Naive thymus-derived CD4-positive, alpha-beta T cell (primary cell): ENCODE measurements at regions not wholly inside any gene's neighbourhood (a gene's known extent, or its start where the extent isn't known, plus 50 kb on each side); places are given as distances from the start of the nearest gene placed in this dataset.

Experiments
- ATAC-seq: fragments of 150-1000 bp; cut with Tn5 transposase; 2 replicates; pipeline ENCODE4 v1.10.0; 2021; ENCODE audit warnings: mild to moderate bottlenecking, moderate library complexity
- CTCF ChIA-PET: fragments of 350-600 bp; sonication (Branson Sonifier 250); formaldehyde crosslinking; loops from one replicate; lab custom pipeline; 2021; ENCODE audit warnings: antibody characterized with exemption; lab: Charles Lee
- POLR2A ChIA-PET: fragments of 350-600 bp; sonication (Branson Sonifier 250); formaldehyde crosslinking; loops from one replicate; lab custom pipeline; 2021; ENCODE audit warnings: antibody characterized with exemption, inconsistent platforms; lab: Charles Lee
- DNase-seq, 9 donors: peaks; one replicate each; pipeline versions ENCODE4 v3.0.0 to v3.0.0-alpha.2; 2020 to 2022; ENCODE audit warnings: mixed read lengths in 1 of 9
- H3K27ac ChIP-seq: one replicate; pipeline ENCODE4 v1.7.0; 2013; ENCODE audit warnings: mild to moderate bottlenecking, low read depth, low read length, moderate library complexity
- H3K27me3 ChIP-seq, 2 donors: one replicate each; pipeline ENCODE4 v1.7.0; 2013; ENCODE audit warnings: low read length in 2 of 2, mild to moderate bottlenecking in 2 of 2, moderate library complexity in 2 of 2; ENCODE audit not compliant: control insufficient read depth in 2 of 2, insufficient read depth in 2 of 2
- H3K36me3 ChIP-seq, 3 experiments: 1 replicate in 2 of 3; 2 replicates in 1 of 3; pipeline ENCODE4 v1.7.0; 2013; ENCODE audit warnings: low read length in 3 of 3, mild to moderate bottlenecking in 3 of 3, moderate library complexity in 1 of 3; ENCODE audit not compliant: insufficient read depth in 3 of 3, control insufficient read depth in 2 of 3
- H3K4me1 ChIP-seq, 2 donors: one replicate each; pipeline ENCODE4 v1.7.0; 2013; ENCODE audit warnings: low read length in 2 of 2, mild to moderate bottlenecking in 2 of 2, moderate library complexity in 1 of 2; ENCODE audit not compliant: control insufficient read depth in 2 of 2, insufficient read depth in 2 of 2
- H3K4me3 ChIP-seq: 2 replicates; pipeline ENCODE4 v1.7.0; 2013; ENCODE audit warnings: mild to moderate bottlenecking, low read length
- H3K9me3 ChIP-seq, 3 experiments: 1 replicate in 2 of 3; 2 replicates in 1 of 3; pipeline ENCODE4 v1.7.0; 2013; ENCODE audit warnings: low read length in 3 of 3; ENCODE audit not compliant: control insufficient read depth in 2 of 3
- H3K27ac Mint-ChIP-seq, 9 donors: one replicate each; pipeline ENCODE4 v1.8.0; 2020 to 2022; ENCODE audit warnings: mixed read lengths in 9 of 9, mild to moderate bottlenecking in 8 of 9, moderate library complexity in 5 of 9, inconsistent platforms in 2 of 9
- H3K27me3 Mint-ChIP-seq, 5 donors: one replicate each; pipeline ENCODE4 v1.8.0; 2021 to 2022; ENCODE audit warnings: mixed read lengths in 5 of 5, mild to moderate bottlenecking in 1 of 5
- H3K36me3 Mint-ChIP-seq, 5 donors: one replicate each; pipeline ENCODE4 v1.8.0; 2020 to 2022; ENCODE audit warnings: mixed read lengths in 5 of 5, mild to moderate bottlenecking in 3 of 5, inconsistent platforms in 1 of 5
- H3K4me1 Mint-ChIP-seq, 7 donors: one replicate each; pipeline ENCODE4 v1.8.0; 2020 to 2022; ENCODE audit warnings: mixed read lengths in 7 of 7, mild to moderate bottlenecking in 3 of 7, inconsistent platforms in 1 of 7
- H3K4me3 Mint-ChIP-seq, 10 donors: one replicate each; pipeline ENCODE4 v1.8.0; 2020 to 2022; ENCODE audit warnings: mild to moderate bottlenecking in 10 of 10, mixed read lengths in 10 of 10, moderate library complexity in 6 of 10, inconsistent platforms in 2 of 10
- H3K9me3 Mint-ChIP-seq, 11 donors: one replicate each; pipeline ENCODE4 v1.8.0; 2020 to 2022; ENCODE audit warnings: mixed read lengths in 11 of 11, mild to moderate bottlenecking in 4 of 11, inconsistent platforms in 1 of 11, moderate library complexity in 1 of 11
- intact Hi-C, 2 donors: fragments of 100-400 bp; cut with micrococcal nuclease; formaldehyde crosslinking; loops; one replicate each; pipeline ENCODE4 v1.15.1; 2023

- intact Hi-C loops = no loop called here
- H3K27me3 Mint-ChIP-seq = no peaks in the 10 kb centered on the region
- ChIA-PET POLR2A (no interaction called here), CTCF (interaction anchor here (0.5 kb wide), 1 partner anchor 1493 kb away, joined by 3 read pairs; no protein-coding TSS in a partner anchor)
- DNase-seq (no peak), ATAC-seq (no peak)
- H3K4me3 Mint-ChIP-seq = no peak overlapping the region
- Histone ChIP-seq H3K4me3 (no peak overlapping the region), H3K9me3 (no peaks in the 10 kb centered on the region), H3K36me3 (no peaks in the 10 kb centered on the region), H3K4me1 (no peaks in the 10 kb centered on the region), H3K27ac (no peak overlapping the region), H3K27me3 (no peaks in the 10 kb centered on the region)
- no peaks in the 10 kb centered on the region for H3K36me3 Mint-ChIP-seq
- no peak overlapping the region for H3K27ac Mint-ChIP-seq
- H3K9me3 Mint-ChIP-seq = peaks cover 0 to 2% (median 0%) of the 10 kb centered on the region in 11 donors
- H3K4me1 Mint-ChIP-seq = no peaks in the 10 kb centered on the region
These were observed 174.2 kb downstream of the MID1IP1 start for GRCh38 chrX:38975368-38975942.

- Mint-ChIP-seq H3K4me1 (peaks cover 0 to 7% (median 4%) of the 10 kb centered on the region in 7 donors), H3K4me3 (no peak overlapping the region), H3K27me3 (no peaks in the 10 kb centered on the region), H3K27ac (peak overlapping the region in 2 of 9 donors; percentile 10 to 25), H3K36me3 (no peaks in the 10 kb centered on the region), H3K9me3 (no peaks in the 10 kb centered on the region)
- no peaks in the 10 kb centered on the region for H3K36me3 ChIP-seq
- ATAC-seq (no peak), DNase-seq (no peak)
- intact Hi-C loops = loop anchor here in 1 of 2 donors (10.0 kb wide), 1 partner anchor 318 kb away; no protein-coding TSS in a partner anchor
- H3K4me3 ChIP-seq = no peak overlapping the region
- H3K27ac ChIP-seq = no peak overlapping the region
- ChIA-PET CTCF (interaction anchor here (0.6 to 2.4 kb wide), 6 partner anchors 88 to 1236 kb away, joined by 3 to 9 read pairs (median 4); no protein-coding TSS in a partner anchor), POLR2A (no interaction called here)
- no peaks in the 10 kb centered on the region for H3K27me3 ChIP-seq
- H3K4me1 ChIP-seq = no peaks in the 10 kb centered on the region
- no peaks in the 10 kb centered on the region for H3K9me3 ChIP-seq
These were observed 181.1 kb downstream of the MID1IP1 start for GRCh38 chrX:38982370-38982769.

GRCh38 chrX:38982843-38983242 is 181.6 kb downstream of the MID1IP1 start:
- no peaks in the 10 kb centered on the region for H3K9me3 Mint-ChIP-seq
- no peaks in the 10 kb centered on the region for H3K27me3 Mint-ChIP-seq
- Histone ChIP-seq H3K4me3 (no peak overlapping the region), H3K36me3 (no peaks in the 10 kb centered on the region), H3K27ac (no peak overlapping the region), H3K4me1 (no peaks in the 10 kb centered on the region), H3K9me3 (no peaks in the 10 kb centered on the region), H3K27me3 (no peaks in the 10 kb centered on the region)
- peak overlapping the region in 1 of 9 donors; percentile 2 for H3K27ac Mint-ChIP-seq
- no peaks in the 10 kb centered on the region for H3K36me3 Mint-ChIP-seq
- no peak overlapping the region for H3K4me3 Mint-ChIP-seq
- ChIA-PET POLR2A (no interaction called here), CTCF (interaction anchor here (1.3 to 2.4 kb wide), 4 partner anchors 177 to 214 kb away, joined by 3 to 12 read pairs (median 6); no protein-coding TSS in a partner anchor)
- intact Hi-C loops = loop anchor here in 1 of 2 donors (10.0 kb wide), 1 partner anchor 318 kb away; no protein-coding TSS in a partner anchor
- DNase-seq (no peak), ATAC-seq (no peak)
- H3K4me1 Mint-ChIP-seq = peaks cover 0 to 7% (median 4%) of the 10 kb centered on the region in 7 donors

DNA sequence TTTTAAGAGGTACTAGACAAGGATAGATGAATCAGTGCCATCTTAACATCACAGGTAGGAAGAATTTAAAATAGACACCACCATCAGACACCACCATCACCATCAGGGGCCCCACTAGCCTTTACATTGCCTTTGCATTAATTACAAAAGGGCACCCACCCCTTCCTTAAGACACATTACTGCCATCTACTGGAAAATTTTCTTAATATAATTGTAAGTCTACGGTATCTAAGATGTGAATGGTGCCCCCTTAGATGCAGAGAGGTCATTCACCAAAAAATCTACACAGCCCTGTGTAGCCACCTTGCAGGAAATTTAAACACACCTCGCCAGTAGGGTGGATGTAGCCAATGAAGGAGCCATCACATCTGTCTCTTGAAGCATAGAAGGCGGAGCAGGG is 184.1 kb downstream of the MID1IP1 start:
- ATAC-seq (peak; percentile 60), DNase-seq (peak in 6 of 9 donors; percentile 10 to 45 (median 25))
- Mint-ChIP-seq H3K27me3 (no peaks in the 10 kb centered on the region), H3K36me3 (no peaks in the 10 kb centered on the region), H3K4me1 (peaks cover 0 to 7% (median 4%) of the 10 kb centered on the region in 7 donors), H3K9me3 (no peaks in the 10 kb centered on the region), H3K4me3 (no peak overlapping the region), H3K27ac (no peak overlapping the region)
- ChIA-PET CTCF (interaction anchor here (1.7 to 2.3 kb wide), 2 partner anchors 186 to 217 kb away, joined by 4 to 12 read pairs; no protein-coding TSS in a partner anchor), POLR2A (interaction anchor here (3.0 kb wide), 1 partner anchor 181 kb away, joined by 11 read pairs; no protein-coding TSS in a partner anchor)
- Histone ChIP-seq H3K36me3 (no peaks in the 10 kb centered on the region), H3K27me3 (no peaks in the 10 kb centered on the region), H3K4me1 (no peaks in the 10 kb centered on the region), H3K9me3 (no peaks in the 10 kb centered on the region), H3K4me3 (no peak overlapping the region), H3K27ac (no peak overlapping the region)
- intact Hi-C loops = loop anchor here (1.0 to 10.0 kb wide), 7 partner anchors 165 to 321 kb away; no protein-coding TSS in a partner anchor

DNA sequence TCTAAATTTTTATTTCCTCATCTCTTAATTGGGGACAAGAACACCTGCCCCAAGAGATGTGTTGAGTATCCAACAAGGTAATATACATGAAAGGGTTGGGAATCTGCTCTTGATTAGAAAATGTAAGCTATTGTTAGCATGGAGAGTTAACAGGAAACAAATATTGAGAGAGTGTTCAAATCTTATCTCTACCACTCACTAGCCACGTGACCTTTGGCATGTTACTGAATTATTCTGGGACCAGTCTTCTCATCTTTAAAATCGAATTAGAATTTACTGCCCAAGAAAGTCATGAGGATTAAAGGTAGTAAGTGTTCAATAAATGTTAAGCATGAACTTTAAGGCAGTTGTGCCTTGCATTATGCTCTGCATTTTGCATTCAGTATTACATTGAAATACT is 184.7 kb downstream of the MID1IP1 start:
- ATAC-seq (no peak), DNase-seq (no peak)
- intact Hi-C loops = loop anchor here (1.0 to 10.0 kb wide), 7 partner anchors 165 to 321 kb away; no protein-coding TSS in a partner anchor
- Histone ChIP-seq H3K36me3 (no peaks in the 10 kb centered on the region), H3K27ac (no peak overlapping the region), H3K4me1 (no peaks in the 10 kb centered on the region), H3K4me3 (no peak overlapping the region), H3K27me3 (no peaks in the 10 kb centered on the region), H3K9me3 (no peaks in the 10 kb centered on the region)
- Mint-ChIP-seq H3K36me3 (no peaks in the 10 kb centered on the region), H3K27ac (no peak overlapping the region), H3K9me3 (no peaks in the 10 kb centered on the region), H3K4me3 (no peak overlapping the region), H3K27me3 (no peaks in the 10 kb centered on the region), H3K4me1 (peaks cover 0 to 7% (median 4%) of the 10 kb centered on the region in 7 donors)
- POLR2A ChIA-PET = interaction anchor here (3.0 kb wide), 1 partner anchor 181 kb away, joined by 11 read pairs; no protein-coding TSS in a partner anchor
- CTCF ChIA-PET = interaction anchor here (1.7 kb wide), 1 partner anchor 218 kb away, joined by 4 read pairs; no protein-coding TSS in a partner anchor

- intact Hi-C loops = loop anchor here in 1 of 2 donors (10.0 kb wide), 1 partner anchor 322 kb away; no protein-coding TSS in a partner anchor
- Mint-ChIP-seq H3K36me3 (no peaks in the 10 kb centered on the region), H3K4me3 (no peak overlapping the region)
These were observed 185.3 kb downstream of the MID1IP1 start for GRCh38 chrX:38986586-38986985.

More at GRCh38 chrX:38986586-38986985, 185.3 kb downstream of the MID1IP1 start:
- H3K4me3 ChIP-seq = no peak overlapping the region
- no peaks in the 10 kb centered on the region for H3K9me3 ChIP-seq
- POLR2A ChIA-PET = interaction anchor here (0.7 to 3.0 kb wide), 2 partner anchors 182 to 189 kb away, joined by 3 to 11 read pairs; no protein-coding TSS in a partner anchor
- H3K9me3 Mint-ChIP-seq = no peaks in the 10 kb centered on the region
- no peak overlapping the region for H3K27ac ChIP-seq
- ATAC-seq = no peak
- no peaks in the 10 kb centered on the region for H3K27me3 Mint-ChIP-seq
- H3K4me1 Mint-ChIP-seq = peaks cover 0 to 7% (median 4%) of the 10 kb centered on the region in 7 donors
- CTCF ChIA-PET = interaction anchor here (0.6 to 1.7 kb wide), 2 partner anchors 107 to 218 kb away, joined by 3 to 4 read pairs; no protein-coding TSS in a partner anchor
- H3K4me1 ChIP-seq = no peaks in the 10 kb centered on the region
- peak overlapping the region in 1 of 9 donors; percentile 15 for H3K27ac Mint-ChIP-seq
- no peaks in the 10 kb centered on the region for H3K27me3 ChIP-seq
- no peaks in the 10 kb centered on the region for H3K36me3 ChIP-seq
- no peak for DNase-seq
